GM12891 (cell line): ENCODE measurements at regions not wholly inside any gene's neighbourhood (a gene's known extent, or its start where the extent isn't known, plus 50 kb on each side); places are given as distances from the start of the nearest gene placed in this dataset.

Experiments used
- PAX5 ChIP-seq: IDR thresholded peaks from 2 replicates; pipeline ENCODE4 v1.6.1; 2011; ENCODE audit warnings: low read length, moderate library complexity, mild to moderate bottlenecking; ENCODE audit not compliant: insufficient read depth, severe bottlenecking
- POLR2A ChIP-seq: IDR thresholded peaks from 2 replicates; pipeline ENCODE4 v1.6.1; 2011; ENCODE audit warnings: low read depth, low read length, control low read depth
- POLR2AphosphoS5 ChIP-seq: IDR thresholded peaks from 2 replicates; pipeline ENCODE4 v1.6.1; 2011; ENCODE audit warnings: low read depth, low read length, control low read depth
- SPI1 ChIP-seq: IDR thresholded peaks from 2 replicates; pipeline ENCODE4 v1.6.1; 2011; ENCODE audit warnings: low read depth, low read length, control low read depth
- TAF1 ChIP-seq: IDR thresholded peaks from 2 replicates; pipeline ENCODE4 v1.6.1; 2011; ENCODE audit warnings: low read depth, low read length, control low read depth

DNA sequence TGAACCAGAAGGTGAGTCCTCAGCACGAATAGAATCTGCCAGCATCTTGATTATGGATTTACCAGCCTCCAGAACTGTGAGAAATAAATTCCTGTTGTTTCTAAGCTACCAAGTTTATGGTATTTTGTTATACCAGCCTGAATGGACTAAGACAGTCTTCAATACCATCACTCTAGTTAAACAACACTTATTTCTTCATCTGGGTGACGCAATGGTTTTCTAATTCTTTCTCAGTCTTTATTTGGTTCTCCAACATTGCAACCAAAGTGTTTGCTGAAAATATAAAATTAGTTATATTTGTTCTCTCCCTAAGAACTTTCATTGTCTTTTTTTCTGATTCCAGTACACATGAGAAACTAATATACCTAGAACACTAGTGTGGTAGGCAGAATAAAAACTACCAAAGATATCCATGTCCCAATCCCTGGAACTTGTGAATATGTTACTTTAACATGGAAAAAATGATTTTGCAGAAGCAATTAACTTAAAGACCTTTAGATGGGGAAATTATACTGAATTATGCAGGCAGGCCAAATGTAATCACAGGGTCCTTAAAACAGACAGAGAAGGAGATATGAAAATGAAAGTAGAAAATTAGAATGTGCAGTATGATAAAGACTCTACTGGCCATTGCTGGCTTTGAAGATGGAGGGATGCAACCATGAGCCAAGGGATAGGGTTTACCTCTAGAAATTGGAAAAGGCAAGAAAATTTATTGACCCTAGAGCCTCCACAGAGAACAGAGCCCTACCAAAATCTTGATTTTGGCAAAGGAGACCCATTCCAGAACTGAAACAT is 1115.1 kb downstream of the PLA2G4A start:
- TF ChIP-seq SPI1 (no peak), POLR2A (no peak), TAF1 (no peak), POLR2AphosphoS5 (no peak), PAX5 (no peak)
